Memory B cell (primary cell): ENCODE measurements at regions not wholly inside any gene's neighbourhood (a gene's known extent, or its start where the extent isn't known, plus 50 kb on each side); places are given as distances from the start of the nearest gene placed in this dataset.
"Not testable (repeated sequence)": the region's sequence is repeated elsewhere in the genome, so short reads cannot be mapped to it uniquely, and the experiment has no call there.

Experiments
- ATAC-seq: fragments of 150-1000 bp; cut with Tn5 transposase; 2 replicates; pipeline ENCODE4 v1.10.0; 2021; ENCODE audit warnings: low read depth, mild to moderate bottlenecking, moderate library complexity
- DNase-seq, 2 donors: peaks; one replicate each; pipeline ENCODE4 v3.0.0; 2022; ENCODE audit warnings: low spot score in 2 of 2
- H3K27ac Mint-ChIP-seq: one replicate; pipeline ENCODE4 v1.8.0; 2022; ENCODE audit warnings: mild to moderate bottlenecking, moderate library complexity, mixed read lengths
- H3K27me3 Mint-ChIP-seq: one replicate; pipeline ENCODE4 v1.8.0; 2022; ENCODE audit warnings: mixed read lengths
- H3K36me3 Mint-ChIP-seq: one replicate; pipeline ENCODE4 v1.8.0; 2022; ENCODE audit warnings: mild to moderate bottlenecking, mixed read lengths
- H3K4me1 Mint-ChIP-seq: one replicate; pipeline ENCODE4 v1.8.0; 2022; ENCODE audit warnings: mixed read lengths
- H3K4me3 Mint-ChIP-seq: one replicate; pipeline ENCODE4 v1.8.0; 2022; ENCODE audit warnings: mild to moderate bottlenecking, moderate library complexity, mixed read lengths
- H3K9me3 Mint-ChIP-seq: one replicate; pipeline ENCODE4 v1.8.0; 2022; ENCODE audit warnings: mixed read lengths

GRCh38 chr6:168379579-168379978 lies 60.0 kb upstream of the DACT2 start:
- H3K9me3 Mint-ChIP-seq, H3K27me3 Mint-ChIP-seq, H3K4me1 Mint-ChIP-seq, H3K4me3 Mint-ChIP-seq, ATAC-seq, DNase-seq, H3K36me3 Mint-ChIP-seq, H3K27ac Mint-ChIP-seq: not testable (repeated sequence)

- DNase-seq: not testable (repeated sequence)
Measured at GRCh38 chr6:168380166-168380955, 60.6 kb upstream of the SMOC2 start.

DNA sequence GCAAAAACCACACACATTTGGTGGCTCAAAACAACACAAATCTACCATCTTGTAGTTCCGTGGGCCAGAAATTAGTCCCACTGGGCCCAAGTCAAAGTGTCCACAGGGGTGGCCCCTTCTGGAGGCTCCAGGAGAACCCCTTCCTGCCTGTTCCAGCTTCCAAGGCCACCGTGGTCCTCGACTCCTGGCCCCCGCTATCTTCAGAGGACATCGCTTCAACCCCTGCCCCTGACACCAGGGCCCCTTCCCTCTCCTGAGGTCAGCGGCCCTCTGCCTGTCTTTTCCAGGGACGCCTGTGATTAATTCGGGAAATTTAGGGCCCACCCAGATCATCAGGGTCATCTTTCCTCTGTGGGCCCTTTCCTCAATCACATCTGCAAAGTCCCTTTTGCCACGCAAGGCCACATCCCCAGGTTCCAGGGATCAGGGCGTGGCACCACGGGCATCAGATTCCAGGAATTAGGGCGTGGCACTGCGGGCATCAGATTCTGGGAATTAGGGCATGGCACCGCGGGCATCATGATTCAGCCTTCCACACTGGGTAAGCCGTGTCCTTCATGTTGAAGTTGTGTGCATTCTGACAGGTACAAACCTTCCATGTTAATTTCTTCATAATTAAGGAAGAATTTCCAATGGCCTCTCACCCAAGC lies 59.9 kb upstream of the SMOC2 start:
- Mint-ChIP-seq H3K4me1 (no peaks in the 10 kb centered on the region), H3K27me3 (no peaks in the 10 kb centered on the region), H3K36me3 (no peaks in the 10 kb centered on the region), H3K27ac (no peak overlapping the region), H3K9me3 (peaks cover 2% of the 10 kb centered on the region), H3K4me3 (no peak overlapping the region)
- no peak for DNase-seq
- no peak for ATAC-seq

More at GRCh38 chr6:168380166-168380955, 60.6 kb upstream of the SMOC2 start:
- not testable (repeated sequence) for H3K9me3 Mint-ChIP-seq, H3K4me3 Mint-ChIP-seq, H3K36me3 Mint-ChIP-seq, H3K4me1 Mint-ChIP-seq, ATAC-seq, H3K27ac Mint-ChIP-seq, H3K27me3 Mint-ChIP-seq

DNA sequence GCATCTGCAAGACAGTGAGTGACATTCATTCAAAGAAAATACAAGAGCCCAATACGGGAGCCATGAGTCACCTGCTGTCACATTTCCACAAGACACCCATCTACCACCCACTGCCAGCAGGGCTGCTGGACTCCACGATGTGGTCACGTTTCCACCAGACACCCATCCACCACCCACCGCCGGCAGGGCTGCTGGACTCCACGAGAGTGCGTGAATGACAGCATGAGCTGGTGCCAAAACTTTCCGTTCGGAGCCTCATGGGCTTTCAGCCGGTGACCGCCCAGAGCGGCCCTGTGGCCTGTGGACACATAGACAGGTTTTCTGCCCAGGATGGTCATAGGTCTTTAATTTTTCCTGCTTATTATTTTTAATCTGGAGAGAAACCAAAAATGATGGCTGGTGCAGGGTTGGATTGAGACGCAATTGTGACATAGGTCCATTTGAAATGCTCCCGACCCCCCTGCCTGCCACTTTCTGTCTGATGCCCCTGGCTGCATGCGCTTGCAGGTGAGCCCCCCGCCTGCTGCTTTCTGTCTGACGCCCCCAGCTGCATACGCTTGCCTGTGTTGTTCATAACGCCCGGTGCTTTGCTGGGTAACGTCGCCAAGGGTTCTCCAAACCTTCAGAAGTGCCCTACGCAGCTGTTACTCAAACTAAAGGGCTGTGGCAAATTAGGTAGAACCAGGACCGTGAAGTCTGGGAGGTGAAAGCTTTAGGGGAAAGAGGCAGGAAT lies 59.1 kb upstream of the SMOC2 start:
- no peaks in the 10 kb centered on the region for H3K27me3 Mint-ChIP-seq
- ATAC-seq: no peak
- peaks cover 2% of the 10 kb centered on the region for H3K9me3 Mint-ChIP-seq
- H3K36me3 Mint-ChIP-seq: no peaks in the 10 kb centered on the region
- DNase-seq: no peak
- H3K27ac Mint-ChIP-seq: no peak overlapping the region
- no peak overlapping the region for H3K4me3 Mint-ChIP-seq
- H3K4me1 Mint-ChIP-seq: no peaks in the 10 kb centered on the region

- H3K9me3 Mint-ChIP-seq: peaks cover 2% of the 10 kb centered on the region
- no peaks in the 10 kb centered on the region for H3K27me3 Mint-ChIP-seq
- DNase-seq (no peak), ATAC-seq (no peak)
- no peak overlapping the region for H3K27ac Mint-ChIP-seq
- no peak overlapping the region for H3K4me3 Mint-ChIP-seq
- no peaks in the 10 kb centered on the region for H3K4me1 Mint-ChIP-seq
- no peaks in the 10 kb centered on the region for H3K36me3 Mint-ChIP-seq
Measured at GRCh38 chr6:168383062-168383854, 57.7 kb upstream of the SMOC2 start.

GRCh38 chr6:168384045-168385036 lies 56.6 kb upstream of the SMOC2 start:
- no peaks in the 10 kb centered on the region for H3K36me3 Mint-ChIP-seq
- peaks cover 2% of the 10 kb centered on the region for H3K9me3 Mint-ChIP-seq
- no peak for ATAC-seq
- no peak overlapping the region for H3K27ac Mint-ChIP-seq
- no peaks in the 10 kb centered on the region for H3K4me1 Mint-ChIP-seq
- no peaks in the 10 kb centered on the region for H3K27me3 Mint-ChIP-seq
- no peak for DNase-seq
- H3K4me3 Mint-ChIP-seq: no peak overlapping the region

DNA sequence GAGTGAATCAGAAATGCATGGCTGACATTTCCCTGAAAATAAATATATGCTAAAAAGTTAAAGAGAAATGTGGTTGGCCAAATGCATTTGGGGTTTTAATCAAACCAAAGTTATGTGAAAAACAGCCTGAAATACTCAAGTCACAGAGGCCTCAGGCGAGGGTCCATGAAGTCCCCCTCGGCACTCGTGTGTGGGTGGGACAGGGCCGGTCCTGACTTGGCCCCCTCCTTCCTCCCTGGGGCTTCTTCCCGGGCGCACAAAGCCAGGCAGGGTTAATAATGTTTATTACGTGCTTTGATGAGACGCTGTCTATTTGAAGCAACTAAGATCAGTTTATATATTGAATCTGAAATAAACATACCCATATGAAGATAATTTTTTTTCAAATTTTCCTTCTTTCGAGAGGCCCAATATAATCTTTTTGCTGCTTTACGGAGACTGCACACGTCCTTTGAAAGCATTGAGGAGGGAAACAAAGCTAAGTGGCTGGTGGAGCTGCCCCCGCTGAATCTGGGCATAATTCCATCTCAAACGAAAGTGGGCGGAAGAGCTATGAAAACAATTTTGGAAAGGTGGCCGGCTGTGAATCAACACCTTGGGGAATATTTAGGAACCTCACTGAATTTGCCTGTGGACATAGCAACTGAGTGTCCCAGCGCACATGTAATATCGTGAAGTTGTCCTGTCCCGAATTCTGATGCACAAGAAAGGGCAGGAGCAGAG lies 55.8 kb upstream of the SMOC2 start:
- H3K9me3 Mint-ChIP-seq: peaks cover 2% of the 10 kb centered on the region
- no peak overlapping the region for H3K4me3 Mint-ChIP-seq
- H3K27me3 Mint-ChIP-seq: no peaks in the 10 kb centered on the region
- DNase-seq (no peak), ATAC-seq (no peak)
- no peak overlapping the region for H3K27ac Mint-ChIP-seq
- H3K36me3 Mint-ChIP-seq: no peaks in the 10 kb centered on the region
- H3K4me1 Mint-ChIP-seq: no peaks in the 10 kb centered on the region

- H3K4me3 Mint-ChIP-seq: no peak overlapping the region
- no peaks in the 10 kb centered on the region for H3K4me1 Mint-ChIP-seq
- ATAC-seq (no peak), DNase-seq (no peak)
- no peaks in the 10 kb centered on the region for H3K27me3 Mint-ChIP-seq
- H3K27ac Mint-ChIP-seq: no peak overlapping the region
- no peaks in the 10 kb centered on the region for H3K36me3 Mint-ChIP-seq
- H3K9me3 Mint-ChIP-seq: peaks cover 2% of the 10 kb centered on the region
Measured at GRCh38 chr6:168385858-168386735, 54.9 kb upstream of the SMOC2 start.

GRCh38 chr6:168386973-168387372 lies 54.0 kb upstream of the SMOC2 start:
- H3K36me3 Mint-ChIP-seq: no peaks in the 10 kb centered on the region
- no peak overlapping the region for H3K27ac Mint-ChIP-seq
- peaks cover 3% of the 10 kb centered on the region for H3K27me3 Mint-ChIP-seq
- no peak overlapping the region for H3K4me3 Mint-ChIP-seq
- H3K9me3 Mint-ChIP-seq: peaks cover 2% of the 10 kb centered on the region
- ATAC-seq (no peak), DNase-seq (no peak)
- no peaks in the 10 kb centered on the region for H3K4me1 Mint-ChIP-seq

- DNase-seq (no peak), ATAC-seq (no peak)
- Mint-ChIP-seq H3K36me3 (no peaks in the 10 kb centered on the region), H3K9me3 (peaks cover 2% of the 10 kb centered on the region), H3K27me3 (peaks cover 5% of the 10 kb centered on the region), H3K27ac (no peak overlapping the region), H3K4me3 (no peak overlapping the region), H3K4me1 (no peaks in the 10 kb centered on the region)
Measured at GRCh38 chr6:168387426-168387825, 53.6 kb upstream of the SMOC2 start.

GRCh38 chr6:168387911-168388310 lies 53.1 kb upstream of the SMOC2 start:
- Mint-ChIP-seq H3K27ac (no peak overlapping the region), H3K27me3 (peaks cover 8% of the 10 kb centered on the region), H3K36me3 (no peaks in the 10 kb centered on the region), H3K4me3 (no peak overlapping the region), H3K4me1 (no peaks in the 10 kb centered on the region), H3K9me3 (peaks cover 4% of the 10 kb centered on the region)
- no peak for DNase-seq
- ATAC-seq: no peak
